ENCODE measurements at regions not wholly inside any gene's neighbourhood (a gene's known extent, or its start where the extent isn't known, plus 50 kb on each side); places are given as distances from the start of the nearest gene placed in this dataset.
"Not testable (repeated sequence)": the region's sequence is repeated elsewhere in the genome, so short reads cannot be mapped to it uniquely, and the experiment has no call there.

DNA sequence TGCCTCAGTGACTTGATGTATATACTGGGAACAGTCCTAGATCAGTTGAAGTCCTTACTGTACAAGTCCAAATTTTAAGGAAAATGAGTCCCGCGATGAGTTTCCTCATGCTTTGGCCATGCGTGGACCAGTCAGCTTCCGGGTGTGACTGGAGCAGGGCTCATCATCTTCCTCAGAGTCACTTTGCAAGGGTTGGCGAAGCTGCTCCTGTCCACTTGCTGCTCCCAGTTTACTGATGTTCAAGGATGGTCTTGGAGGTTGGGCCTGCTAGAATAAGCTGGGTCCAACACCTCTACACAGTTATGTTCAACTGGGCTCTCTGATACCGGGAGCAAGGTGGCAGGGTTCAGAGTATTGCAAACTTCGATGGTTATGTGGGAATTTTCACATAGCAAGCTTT, 66.2 kb upstream of the PRMT8 start:
- DNase-seq = not testable (repeated sequence)

DNA sequence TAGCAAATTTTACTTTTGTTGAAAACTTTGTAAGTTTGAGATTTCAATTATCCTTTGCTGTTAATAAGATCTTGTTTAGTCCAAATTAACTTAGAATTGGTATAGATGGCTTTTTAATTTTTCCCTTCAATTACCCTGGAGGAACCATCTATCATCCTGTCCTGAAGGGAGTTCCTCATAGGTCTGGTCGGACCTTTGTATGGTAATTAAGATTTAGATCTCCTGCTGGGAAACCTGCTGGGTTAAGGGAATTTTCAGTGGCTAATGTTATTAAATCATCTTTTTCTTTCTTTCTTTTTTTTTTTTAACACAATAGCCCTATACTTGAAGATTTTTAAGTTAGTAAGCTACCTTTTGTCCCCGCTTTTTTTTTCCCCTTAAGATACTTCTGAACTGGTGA, 63.0 kb upstream of the PRMT8 start:
- no peak for DNase-seq

DNA sequence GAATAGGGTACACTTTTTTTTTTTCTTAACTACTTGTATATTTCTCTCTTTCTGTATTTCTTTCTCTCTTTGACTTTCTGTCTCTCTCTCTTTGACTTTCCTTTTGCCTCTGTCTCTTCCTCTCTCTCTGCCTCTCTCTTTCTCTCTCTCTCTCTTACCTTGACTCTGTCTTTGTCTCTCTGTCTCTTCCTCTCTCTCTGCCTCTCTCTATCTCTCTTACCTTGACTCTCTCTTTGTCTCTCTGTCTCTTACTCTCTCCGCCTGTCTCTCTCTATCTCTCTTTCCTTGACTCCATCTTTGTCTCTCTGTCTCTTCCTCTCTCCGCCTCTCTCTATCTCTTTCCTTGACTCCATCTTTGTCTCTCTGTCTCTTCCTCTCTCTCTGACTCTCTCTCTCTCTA, 62.4 kb upstream of the PRMT8 start:
- DNase-seq = no peak

DNA sequence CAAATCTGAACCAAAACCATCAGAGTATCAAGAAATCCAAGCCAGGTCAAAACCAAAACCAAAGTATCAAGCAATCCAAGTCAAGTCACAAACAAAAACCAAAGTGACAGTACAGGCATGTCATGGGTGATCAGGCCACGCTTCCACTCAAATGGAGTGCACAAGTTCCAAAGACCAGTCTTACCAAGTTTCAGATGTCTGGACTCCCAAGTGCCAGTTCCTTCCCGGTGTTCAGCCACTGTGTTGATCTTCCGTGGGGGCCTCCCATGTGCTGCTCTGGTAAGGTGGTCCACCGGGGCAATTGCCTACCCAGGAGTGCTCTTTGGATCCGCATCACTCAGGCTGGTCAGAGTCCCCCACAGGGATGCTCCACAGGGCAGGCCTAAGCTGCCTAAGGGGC, 61.5 kb upstream of the PRMT8 start:
- not testable (repeated sequence) for DNase-seq

DNA sequence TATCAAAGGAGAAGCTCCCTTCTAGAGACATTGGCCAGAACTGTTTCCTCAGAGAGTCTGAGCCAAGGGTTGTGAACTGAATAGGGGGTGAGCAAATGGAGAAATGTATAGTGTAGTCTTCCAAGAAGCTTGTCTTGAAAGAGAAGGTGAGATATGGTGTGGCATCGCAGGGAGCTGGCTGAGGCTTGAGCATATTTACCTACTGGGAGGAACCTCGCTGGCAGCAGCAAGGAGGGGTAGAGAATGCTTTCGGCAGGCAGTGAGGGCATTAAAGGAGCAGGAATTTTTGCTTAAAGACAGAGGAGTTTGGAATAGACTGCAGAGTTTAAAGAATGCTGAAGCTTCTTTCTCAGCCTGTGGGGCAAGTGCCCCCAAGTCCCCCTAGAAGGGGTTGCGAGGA, 59.3 kb upstream of the PRMT8 start:
- DNase-seq = no peak

DNA sequence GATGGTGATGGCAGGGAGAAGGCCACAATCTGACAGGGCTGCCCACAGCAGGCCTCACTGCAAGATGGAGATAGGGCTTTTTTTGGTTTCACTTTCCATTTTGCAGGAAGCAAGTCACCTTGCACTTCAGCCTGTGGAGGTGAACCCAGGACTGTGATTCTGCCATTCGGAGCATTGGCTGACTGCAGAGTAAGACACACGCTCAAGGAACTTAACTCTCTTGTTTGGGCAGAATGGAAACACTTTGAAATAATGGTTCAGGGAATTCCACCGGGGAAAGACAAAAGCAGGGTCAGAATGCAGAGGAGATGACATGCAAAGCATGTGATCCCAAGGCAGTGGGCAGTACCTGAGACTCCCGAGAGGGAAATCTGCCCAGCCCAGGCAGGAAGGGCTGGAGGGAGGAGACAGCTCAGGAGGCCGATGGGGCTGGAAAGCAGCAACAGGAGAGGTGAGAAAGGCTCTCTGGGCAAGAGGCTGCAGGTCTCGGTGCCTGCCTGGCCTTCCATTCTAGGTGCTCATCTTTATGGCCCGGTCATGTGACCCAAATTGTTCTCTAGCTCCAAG, 58.7 kb upstream of the PRMT8 start:
- no peak for DNase-seq

DNA sequence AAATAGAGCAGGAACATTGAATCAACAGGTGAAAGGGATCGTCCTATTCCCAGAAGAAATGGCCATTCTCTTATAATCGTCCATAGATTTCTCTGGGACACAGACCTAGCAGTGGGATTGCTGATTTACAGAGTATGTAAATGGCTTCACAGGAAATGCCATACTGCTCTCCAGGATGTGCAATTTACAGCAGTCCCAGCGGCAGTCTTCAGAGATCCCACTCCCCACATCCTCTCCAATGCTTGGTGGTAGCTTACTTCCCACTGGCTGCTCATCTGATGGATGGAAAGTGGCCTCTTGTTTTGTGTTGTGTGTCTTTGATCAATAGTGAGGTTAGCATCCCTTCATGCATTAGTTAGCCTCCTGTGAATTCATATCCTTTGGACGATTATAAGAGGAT, 58.1 kb upstream of the PRMT8 start:
- no peak for DNase-seq

DNA sequence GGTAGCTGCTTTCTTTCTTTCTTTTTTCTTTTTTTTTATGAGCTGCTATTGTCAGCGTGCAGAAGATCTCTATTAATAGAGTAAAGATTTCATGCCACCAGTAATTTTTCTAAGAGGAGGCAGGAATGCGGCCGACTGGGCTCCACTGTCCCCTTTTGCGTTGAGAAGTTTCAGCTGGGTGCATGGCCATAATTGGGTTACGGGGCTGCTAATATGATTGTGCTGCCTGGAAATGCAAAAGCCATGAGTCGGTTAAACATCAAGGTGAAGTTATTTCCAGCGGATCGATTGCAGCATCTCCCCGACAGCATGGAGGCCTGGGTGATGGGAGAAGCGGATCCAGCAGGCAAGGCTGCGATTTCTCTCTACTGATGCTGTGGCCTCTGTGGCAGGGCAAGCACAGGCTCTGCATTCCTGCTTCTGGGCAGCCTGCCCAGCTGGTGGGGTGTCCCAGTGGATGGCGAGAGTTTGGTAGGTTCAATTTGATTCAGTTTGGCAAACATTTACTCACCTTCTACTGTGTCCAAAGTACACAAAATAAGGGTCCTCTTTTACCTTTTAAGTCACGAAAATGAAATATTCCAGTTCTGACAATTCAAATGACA, 54.4 kb upstream of the PRMT8 start:
- no peak for DNase-seq

DNA sequence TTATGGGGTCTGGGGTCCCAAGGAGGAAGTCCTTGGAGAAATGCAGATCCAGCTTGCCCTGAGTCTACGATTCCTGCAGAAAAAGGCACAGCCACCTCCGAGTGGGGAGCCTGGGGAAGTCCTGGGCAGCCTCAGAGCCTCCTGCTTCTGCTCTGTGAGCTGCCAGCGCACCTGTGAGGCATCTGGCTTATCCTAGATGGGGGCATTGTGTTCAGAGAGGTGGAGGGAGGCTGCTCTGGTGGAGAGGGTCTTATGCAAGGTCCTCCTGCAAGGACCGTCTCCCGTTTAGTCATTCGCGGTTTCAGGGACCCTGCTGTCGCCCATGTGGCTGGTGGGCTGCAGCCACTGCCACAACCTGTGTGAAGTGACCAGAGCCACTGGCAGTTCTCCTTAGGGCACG, 53.0 kb upstream of the PRMT8 start:
- DNase-seq = no peak

DNA sequence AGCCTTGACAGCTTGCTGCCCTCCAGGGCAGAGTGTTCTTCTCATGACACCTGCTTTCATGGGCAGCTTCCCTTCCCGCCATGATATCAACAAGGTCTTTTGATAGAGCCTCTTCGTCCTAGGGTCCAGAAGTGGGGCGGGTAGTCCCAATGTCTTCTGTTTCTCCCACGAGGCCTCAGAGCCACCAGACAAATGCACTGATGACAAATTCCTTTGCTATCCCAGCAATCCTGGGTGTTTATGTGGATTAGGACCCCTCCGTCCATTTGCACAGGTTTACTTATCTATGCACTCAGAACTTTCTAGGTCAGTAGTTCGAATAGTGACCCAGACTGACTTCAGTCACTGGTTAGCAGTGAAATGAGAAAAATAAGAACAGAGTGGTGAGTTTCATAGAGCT, 52.6 kb upstream of the PRMT8 start:
- no peak for DNase-seq

Measured in NCI-H2171 treated with DMSO at 0.1 percent for 48 hours (cell line).